HEK293 (cell line): ENCODE measurements at regions not wholly inside any gene's neighbourhood (a gene's known extent, or its start where the extent isn't known, plus 50 kb on each side); places are given as distances from the start of the nearest gene placed in this dataset.

Experiments used
- CTCF ChIA-PET: fragments of 350-600 bp; formaldehyde crosslinking; extraction: SDS; loops from one replicate; lab custom pipeline; 2021; ENCODE audit warnings: antibody characterized with exemption; lab: Yijun Ruan, JAX
- POLR2A ChIA-PET: fragments of 300-600 bp; formaldehyde crosslinking; extraction: SDS; loops from one replicate; lab custom pipeline; 2020; ENCODE audit warnings: antibody characterized with exemption, inconsistent platforms; lab: Yijun Ruan, JAX
- H3K27ac ChIP-seq: fragments of 200-500 bp; sonication (Bioruptor generic); 2 replicates; pipeline ENCODE4 v1.5.1; 2014; ENCODE audit warnings: low read depth, low read length, control low read depth, inconsistent platforms; ENCODE audit errors: extremely low read depth
- H3K36me3 ChIP-seq, 2 experiments: fragments of 200-500 bp in 1 of 2; sonication (Bioruptor generic) in 1 of 2; 1 replicate in 1 of 2; 2 replicates in 1 of 2; pipeline ENCODE4 v1.5.1; 2014 to 2017; ENCODE audit warnings: inconsistent platforms in 2 of 2, low read length in 2 of 2; ENCODE audit not compliant: control insufficient read depth in 2 of 2, insufficient read depth in 1 of 2
- H3K4me1 ChIP-seq: fragments of 200-500 bp; sonication (Bioruptor generic); 2 replicates; pipeline ENCODE4 v1.5.1; 2014; ENCODE audit warnings: mild to moderate bottlenecking, low read length, inconsistent platforms; ENCODE audit not compliant: control insufficient read depth, insufficient read depth
- H3K4me3 ChIP-seq: 2 replicates; pipeline ENCODE4 v1.5.1; 2011; ENCODE audit warnings: low read depth, mild to moderate bottlenecking, control low read depth, low read length, moderate library complexity
- H3K9me3 ChIP-seq: fragments of 200-500 bp; sonication (Bioruptor generic); 2 replicates; pipeline ENCODE4 v1.5.1; 2014; ENCODE audit warnings: low read depth, low read length, inconsistent platforms; ENCODE audit not compliant: control insufficient read depth, insufficient read depth
- BCL11B ChIP-seq: fragments of 450-650 bp; formaldehyde crosslinking; IDR thresholded peaks from 2 replicates; pipeline ENCODE4 v1.5.1; 2016; ENCODE audit warnings: low read depth, missing biosample characterization, missing genetic modification characterization
- GFI1B ChIP-seq: fragments of 450-650 bp; formaldehyde crosslinking; IDR thresholded peaks from 2 replicates; pipeline ENCODE4 v1.5.1; 2016; ENCODE audit warnings: missing biosample characterization, missing genetic modification characterization
- MZF1 ChIP-seq: fragments of 450-650 bp; formaldehyde crosslinking; IDR thresholded peaks from 2 replicates; pipeline ENCODE4 v1.5.1; 2017; ENCODE audit warnings: missing biosample characterization, missing genetic modification characterization, borderline replicate concordance
- PATZ1 ChIP-seq: fragments of 450-650 bp; formaldehyde crosslinking; IDR thresholded peaks from 2 replicates; pipeline ENCODE4 v1.5.1; 2016; ENCODE audit warnings: missing biosample characterization, missing genetic modification characterization
- PRDM6 ChIP-seq: fragments of 450-650 bp; formaldehyde crosslinking; IDR thresholded peaks from 2 replicates; pipeline ENCODE4 v1.5.1; 2017; ENCODE audit warnings: missing biosample characterization, missing genetic modification characterization
- SALL2 ChIP-seq: fragments of 450-650 bp; formaldehyde crosslinking; IDR thresholded peaks from 2 replicates; pipeline ENCODE4 v1.5.0; 2017; ENCODE audit warnings: missing biosample characterization, mild to moderate bottlenecking, missing genetic modification characterization, borderline replicate concordance
- SP3 ChIP-seq: fragments of 450-650 bp; formaldehyde crosslinking; IDR thresholded peaks from 2 replicates; pipeline ENCODE4 v1.5.1; 2016; ENCODE audit warnings: missing biosample characterization, missing genetic modification characterization
- TSHZ1 ChIP-seq: fragments of 450-650 bp; formaldehyde crosslinking; IDR thresholded peaks from 2 replicates; pipeline ENCODE4 v1.5.1; 2016; ENCODE audit warnings: missing biosample characterization, missing genetic modification characterization, borderline replicate concordance
- ZFP3 ChIP-seq: fragments of 450-650 bp; formaldehyde crosslinking; IDR thresholded peaks from 2 replicates; pipeline ENCODE4 v1.5.1; 2016; ENCODE audit warnings: low read depth, missing biosample characterization, missing genetic modification characterization
- ZFP41 ChIP-seq: fragments of 450-650 bp; formaldehyde crosslinking; IDR thresholded peaks from 2 replicates; pipeline ENCODE4 v1.5.1; 2016; ENCODE audit warnings: missing biosample characterization, missing genetic modification characterization, borderline replicate concordance
- ZNF114 ChIP-seq: fragments of 450-650 bp; formaldehyde crosslinking; IDR thresholded peaks from 2 replicates; pipeline ENCODE4 v1.5.0; 2017; ENCODE audit warnings: missing biosample characterization, missing genetic modification characterization
- ZNF175 ChIP-seq: fragments of 450-650 bp; formaldehyde crosslinking; IDR thresholded peaks from 2 replicates; pipeline ENCODE4 v1.5.1; 2016; ENCODE audit warnings: missing biosample characterization, missing genetic modification characterization
- ZNF214 ChIP-seq: fragments of 450-650 bp; formaldehyde crosslinking; IDR thresholded peaks from 2 replicates; pipeline ENCODE4 v1.5.1; 2017; ENCODE audit warnings: missing biosample characterization, mild to moderate bottlenecking, missing genetic modification characterization, borderline replicate concordance
- ZNF292 ChIP-seq: fragments of 450-650 bp; formaldehyde crosslinking; IDR thresholded peaks from 2 replicates; pipeline ENCODE4 v1.5.1; 2016; ENCODE audit warnings: low read depth, missing biosample characterization, missing genetic modification characterization, borderline replicate concordance
- ZNF366 ChIP-seq: fragments of 450-650 bp; formaldehyde crosslinking; conservative IDR thresholded peaks from 2 replicates; pipeline ENCODE4 v1.5.1; 2016; ENCODE audit warnings: missing biosample characterization, missing genetic modification characterization
- ZNF391 ChIP-seq: fragments of 450-650 bp; formaldehyde crosslinking; IDR thresholded peaks from 2 replicates; pipeline ENCODE4 v1.5.1; 2016; ENCODE audit warnings: low read depth, missing biosample characterization, missing genetic modification characterization, borderline replicate concordance
- ZNF521 ChIP-seq: fragments of 450-650 bp; formaldehyde crosslinking; IDR thresholded peaks from 2 replicates; pipeline ENCODE4 v1.5.1; 2017; ENCODE audit warnings: missing biosample characterization, mild to moderate bottlenecking, missing genetic modification characterization
- ZNF560 ChIP-seq: fragments of 450-650 bp; formaldehyde crosslinking; IDR thresholded peaks from 2 replicates; pipeline ENCODE4 v1.5.1; 2017; ENCODE audit warnings: missing biosample characterization, missing genetic modification characterization, borderline replicate concordance
- ZNF580 ChIP-seq: fragments of 450-650 bp; formaldehyde crosslinking; IDR thresholded peaks from 2 replicates; pipeline ENCODE4 v1.5.1; 2016; ENCODE audit warnings: missing biosample characterization, missing genetic modification characterization
- ZNF624 ChIP-seq: fragments of 450-650 bp; formaldehyde crosslinking; IDR thresholded peaks from 2 replicates; pipeline ENCODE4 v1.5.1; 2017; ENCODE audit warnings: missing biosample characterization, missing genetic modification characterization
- ZNF747 ChIP-seq: fragments of 450-650 bp; formaldehyde crosslinking; IDR thresholded peaks from 2 replicates; pipeline ENCODE4 v1.5.1; 2016; ENCODE audit warnings: missing biosample characterization, missing genetic modification characterization
- ZNF76 ChIP-seq: fragments of 450-650 bp; formaldehyde crosslinking; IDR thresholded peaks from 2 replicates; pipeline ENCODE4; 2016; ENCODE audit warnings: low read depth, missing biosample characterization, missing genetic modification characterization, borderline replicate concordance
- ZSCAN23 ChIP-seq: fragments of 450-650 bp; formaldehyde crosslinking; IDR thresholded peaks from 2 replicates; pipeline ENCODE4 v1.5.1; 2016; ENCODE audit warnings: missing biosample characterization, missing genetic modification characterization

GRCh38 chr9:1254071-1254470, 203.9 kb downstream of the DMRT2 start:
- no peaks in the 10 kb centered on the region for H3K36me3 ChIP-seq
- ChIA-PET CTCF (no interaction called here), POLR2A (no interaction called here)
- no peak overlapping the region for H3K4me3 ChIP-seq
- H3K4me1 ChIP-seq: no peaks in the 10 kb centered on the region
- no peak for TF ChIP-seq ZNF175 (tag by site-specific recombination)
- TF ChIP-seq ZNF560: no peak
- no peak for TF ChIP-seq BCL11B (tag by site-specific recombination)
- no peak for TF ChIP-seq ZNF292 (tag by site-specific recombination)
- TF ChIP-seq SP3 (tag by site-specific recombination): no peak
- TF ChIP-seq ZNF214: no peak
- TF ChIP-seq SALL2 (tag by site-specific recombination): no peak
- no peak for TF ChIP-seq ZFP3 (tag by site-specific recombination)
- no peak for TF ChIP-seq ZNF624
- TF ChIP-seq ZNF391 (tag by site-specific recombination): no peak
- TF ChIP-seq ZSCAN23 (tag by site-specific recombination): no peak
- no peak for TF ChIP-seq ZNF747 (tag by site-specific recombination)
- TF ChIP-seq ZNF521 (tag by site-specific recombination): no peak
- TF ChIP-seq PATZ1 (tag by site-specific recombination): no peak
- no peak for TF ChIP-seq GFI1B (tag by site-specific recombination)
- TF ChIP-seq ZNF366 (tag by site-specific recombination): no peak
- TF ChIP-seq ZNF76 (tag by site-specific recombination): no peak
- no peak overlapping the region for H3K27ac ChIP-seq
- no peaks in the 10 kb centered on the region for H3K9me3 ChIP-seq

GRCh38 chr9:1256178-1256577, 206.0 kb downstream of the DMRT2 start:
- Histone ChIP-seq H3K36me3 (no peaks in the 10 kb centered on the region), H3K4me1 (no peaks in the 10 kb centered on the region), H3K27ac (no peak overlapping the region), H3K4me3 (no peak overlapping the region), H3K9me3 (no peaks in the 10 kb centered on the region)
- ChIA-PET POLR2A (no interaction called here), CTCF (no interaction called here)
- TF ChIP-seq ZNF114: no peak
- no peak for TF ChIP-seq ZNF175 (tag by site-specific recombination)
- no peak for TF ChIP-seq TSHZ1 (tag by site-specific recombination)
- no peak for TF ChIP-seq PRDM6 (tag by site-specific recombination)
- TF ChIP-seq ZFP41 (tag by site-specific recombination): no peak
- no peak for TF ChIP-seq MZF1 (tag by site-specific recombination)
- TF ChIP-seq ZNF580 (tag by site-specific recombination): no peak
